MM.1S (cell line): ENCODE measurements at regions not wholly inside any gene's neighbourhood (a gene's known extent, or its start where the extent isn't known, plus 50 kb on each side); places are given as distances from the start of the nearest gene placed in this dataset.
A peak's percentile ranks its signal among the peaks of the same experiment; 100 is the strongest.

Experiments used
- DNase-seq: peaks from one replicate; pipeline ENCODE4 v3.0.0-alpha.2; 2015
- H2AFZ ChIP-seq: fragments of 300-600 bp; sonication (generic); 2 replicates; pipeline ENCODE4 v1.6.0; 2016; ENCODE audit warnings: antibody characterized with exemption, low read length
- H3F3A ChIP-seq: fragments of 300-600 bp; sonication (generic); 2 replicates; pipeline ENCODE4 v1.6.1; 2016; ENCODE audit warnings: mild to moderate bottlenecking, antibody characterized with exemption, low read length, moderate library complexity, mixed read lengths; ENCODE audit not compliant: insufficient read depth
- H3K27ac ChIP-seq: fragments of 300-600 bp; sonication (generic); 2 replicates; pipeline ENCODE4 v1.5.1; 2016; ENCODE audit warnings: mild to moderate bottlenecking, low read length
- H3K27me3 ChIP-seq: fragments of 300-600 bp; sonication (generic); replicated peaks from 2 replicates; pipeline ENCODE4 v1.6.0; 2016; ENCODE audit warnings: low read length; ENCODE audit not compliant: insufficient read depth
- H3K36me3 ChIP-seq: fragments of 300-600 bp; sonication (generic); replicated peaks from 2 replicates; pipeline ENCODE4 v1.6.1; 2016; ENCODE audit warnings: mild to moderate bottlenecking, low read length, mixed read lengths; ENCODE audit not compliant: insufficient read depth
- H3K4me1 ChIP-seq: fragments of 300-600 bp; sonication (generic); 2 replicates; pipeline ENCODE4 v1.6.1; 2016; ENCODE audit warnings: low read length, mixed read lengths
- H3K4me2 ChIP-seq: fragments of 300-600 bp; sonication (generic); 2 replicates; pipeline ENCODE4 v1.6.0; 2016; ENCODE audit warnings: low read depth, low read length
- H3K4me3 ChIP-seq: fragments of 300-600 bp; sonication (generic); 2 replicates; pipeline ENCODE4 v1.5.1; 2016; ENCODE audit warnings: low read length, mixed read lengths
- H3K79me2 ChIP-seq: fragments of 300-600 bp; sonication (generic); 2 replicates; pipeline ENCODE4 v1.6.1; 2016; ENCODE audit warnings: mixed run types, low read length, mixed read lengths
- H3K9ac ChIP-seq: fragments of 300-600 bp; sonication (generic); 2 replicates; pipeline ENCODE4 v1.6.1; 2016; ENCODE audit warnings: low read length, mixed read lengths
- H3K9me2 ChIP-seq: fragments of 300-600 bp; sonication (generic); replicated peaks from 2 replicates; pipeline ENCODE4 v1.6.1; 2016; ENCODE audit warnings: mild to moderate bottlenecking, low read length, mixed read lengths; ENCODE audit not compliant: insufficient read depth
- H3K9me3 ChIP-seq: fragments of 300-600 bp; sonication (generic); replicated peaks from 2 replicates; pipeline ENCODE4 v1.6.1; 2016; ENCODE audit warnings: mild to moderate bottlenecking, low read length, mixed read lengths; ENCODE audit not compliant: insufficient read depth
- H4K20me1 ChIP-seq: fragments of 300-600 bp; sonication (generic); 2 replicates; pipeline ENCODE4 v1.6.1; 2016; ENCODE audit warnings: mild to moderate bottlenecking, low read length, moderate library complexity, mixed read lengths; ENCODE audit not compliant: insufficient read depth
- EZH2 ChIP-seq: fragments of 300-600 bp; sonication (generic); optimal IDR thresholded peaks from 2 replicates; pipeline ENCODE3; 2017; ENCODE audit warnings: low read depth, mild to moderate bottlenecking, antibody characterized with exemption, low read length, mixed read lengths
- EZH2phosphoT487 ChIP-seq: fragments of 300-600 bp; sonication (generic); IDR thresholded peaks from 2 replicates; pipeline ENCODE4 v1.6.1; 2018; ENCODE audit warnings: antibody characterized with exemption, low read length
- TF ChIP-seq, protein P1 (sequence below): fragments of 300-600 bp; sonication (generic); IDR thresholded peaks from 2 replicates; pipeline ENCODE4 v1.5.1; 2016; ENCODE audit warnings: antibody characterized with exemption, low read length, mixed read lengths

DNA sequence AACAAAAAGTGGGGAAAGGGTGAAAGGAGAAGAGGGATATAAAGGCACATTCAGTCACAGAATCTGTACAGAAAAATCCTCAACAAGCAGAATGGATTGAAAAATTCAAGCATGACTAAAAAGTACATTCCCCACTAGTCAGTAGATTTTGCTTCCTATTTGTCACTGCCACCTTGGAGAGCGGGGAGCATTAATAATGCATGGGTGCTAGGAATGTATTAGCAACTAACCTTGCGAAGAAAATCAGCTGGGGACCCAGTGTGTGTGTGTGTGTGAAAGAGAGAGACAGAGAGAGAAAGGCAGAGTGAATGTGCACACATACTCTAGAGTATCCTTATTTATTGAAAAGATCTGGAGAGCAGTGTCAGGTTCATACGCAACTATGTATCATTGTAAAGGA is 968.7 kb upstream of the ZEB2 start:
- no peak overlapping the region for H3K9ac ChIP-seq
- no peaks in the 10 kb centered on the region for H3K9me2 ChIP-seq
- no peaks in the 10 kb centered on the region; the same call in 1 of the 2 replicates for H3K9me3 ChIP-seq
- no peaks in the 10 kb centered on the region for H3K79me2 ChIP-seq
- no peaks in the 10 kb centered on the region for H3F3A ChIP-seq
- no peaks in the 10 kb centered on the region for H3K36me3 ChIP-seq
- no peak overlapping the region for H3K27ac ChIP-seq
- no peaks in the 10 kb centered on the region for H3K4me1 ChIP-seq
- H2AFZ ChIP-seq = no peak overlapping the region
- TF ChIP-seq EZH2 (no peak), EZH2phosphoT487 (no peak)
- TF ChIP-seq, protein P1, sequence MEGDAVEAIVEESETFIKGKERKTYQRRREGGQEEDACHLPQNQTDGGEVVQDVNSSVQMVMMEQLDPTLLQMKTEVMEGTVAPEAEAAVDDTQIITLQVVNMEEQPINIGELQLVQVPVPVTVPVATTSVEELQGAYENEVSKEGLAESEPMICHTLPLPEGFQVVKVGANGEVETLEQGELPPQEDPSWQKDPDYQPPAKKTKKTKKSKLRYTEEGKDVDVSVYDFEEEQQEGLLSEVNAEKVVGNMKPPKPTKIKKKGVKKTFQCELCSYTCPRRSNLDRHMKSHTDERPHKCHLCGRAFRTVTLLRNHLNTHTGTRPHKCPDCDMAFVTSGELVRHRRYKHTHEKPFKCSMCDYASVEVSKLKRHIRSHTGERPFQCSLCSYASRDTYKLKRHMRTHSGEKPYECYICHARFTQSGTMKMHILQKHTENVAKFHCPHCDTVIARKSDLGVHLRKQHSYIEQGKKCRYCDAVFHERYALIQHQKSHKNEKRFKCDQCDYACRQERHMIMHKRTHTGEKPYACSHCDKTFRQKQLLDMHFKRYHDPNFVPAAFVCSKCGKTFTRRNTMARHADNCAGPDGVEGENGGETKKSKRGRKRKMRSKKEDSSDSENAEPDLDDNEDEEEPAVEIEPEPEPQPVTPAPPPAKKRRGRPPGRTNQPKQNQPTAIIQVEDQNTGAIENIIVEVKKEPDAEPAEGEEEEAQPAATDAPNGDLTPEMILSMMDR = no peak
- no peaks in the 10 kb centered on the region for H3K27me3 ChIP-seq
- H3K4me3 ChIP-seq = no peak overlapping the region
- H4K20me1 ChIP-seq = no peaks in the 10 kb centered on the region
- no peak for DNase-seq
- no peak overlapping the region for H3K4me2 ChIP-seq

DNA sequence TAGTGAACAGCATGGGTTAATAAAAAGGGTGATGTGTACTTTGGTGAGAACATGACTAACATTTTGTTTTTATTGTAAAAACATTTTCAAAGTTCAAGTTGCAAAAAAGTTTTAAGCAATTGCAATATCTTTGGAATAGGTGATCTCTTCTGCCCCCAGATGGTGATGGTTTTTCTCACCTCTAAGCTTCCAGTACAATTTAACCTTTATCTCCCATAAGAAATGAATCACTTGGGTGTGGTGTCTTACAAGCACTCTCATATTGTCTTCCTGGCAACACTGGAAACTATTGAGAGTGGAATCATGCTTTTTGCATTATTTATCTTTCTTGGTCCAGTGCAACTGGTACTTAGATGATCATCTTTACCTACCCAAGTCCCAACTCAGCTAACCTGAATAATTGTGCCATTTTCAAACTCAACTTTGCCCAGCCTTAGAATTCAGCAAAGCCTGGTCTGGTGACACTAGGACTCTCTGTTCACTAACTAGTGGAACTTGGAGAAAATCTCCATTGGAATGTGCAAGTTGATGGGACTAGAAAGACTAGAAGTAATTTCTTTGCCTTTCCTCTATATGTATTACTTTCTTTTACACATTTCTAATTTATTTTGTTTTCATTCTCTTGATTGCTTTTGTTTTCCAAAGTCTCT is 964.7 kb upstream of the ZEB2 start:
- H2AFZ ChIP-seq = no peak overlapping the region
- no peaks in the 10 kb centered on the region for H3K79me2 ChIP-seq
- H3K9me3 ChIP-seq = no peaks in the 10 kb centered on the region
- H3K9me2 ChIP-seq = no peaks in the 10 kb centered on the region
- H3K27me3 ChIP-seq = no peaks in the 10 kb centered on the region
- no peaks in the 10 kb centered on the region for H3K36me3 ChIP-seq
- H4K20me1 ChIP-seq = no peaks in the 10 kb centered on the region
- H3K27ac ChIP-seq = no peak overlapping the region
- H3F3A ChIP-seq = no peaks in the 10 kb centered on the region
- TF ChIP-seq EZH2 (no peak), EZH2phosphoT487 (no peak)
- TF ChIP-seq, protein P1 = peak; percentile 46
- no peak overlapping the region for H3K4me3 ChIP-seq
- H3K4me1 ChIP-seq = no peaks in the 10 kb centered on the region
- DNase-seq = peak; percentile 16
- H3K4me2 ChIP-seq = no peak overlapping the region
- H3K9ac ChIP-seq = no peak overlapping the region

DNA sequence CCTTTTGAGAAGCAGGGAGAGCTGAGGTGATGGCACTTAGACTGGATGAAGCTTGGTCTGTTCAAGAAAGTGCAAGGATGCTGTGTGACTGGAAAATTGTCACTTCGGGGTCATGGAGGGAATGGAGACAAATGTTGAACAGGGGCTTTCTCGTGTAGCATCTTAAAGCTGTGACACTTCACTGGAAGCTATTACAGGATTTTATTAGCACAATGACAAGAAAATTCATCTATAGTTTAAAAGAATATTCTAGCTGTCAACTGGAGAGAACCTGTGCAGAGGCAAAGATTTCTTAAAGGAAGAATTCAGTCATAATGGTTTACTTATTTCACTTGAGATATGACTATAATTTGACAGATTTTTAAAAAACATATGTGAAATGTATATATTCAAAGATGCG is 963.9 kb upstream of the ZEB2 start:
- H3K36me3 ChIP-seq = no peaks in the 10 kb centered on the region
- H3K9me2 ChIP-seq = no peaks in the 10 kb centered on the region
- H2AFZ ChIP-seq = no peak overlapping the region
- H3K9ac ChIP-seq = no peak overlapping the region
- TF ChIP-seq, protein P1 = no peak
- TF ChIP-seq EZH2 (no peak), EZH2phosphoT487 (no peak)
- no peaks in the 10 kb centered on the region for H3K27me3 ChIP-seq
- H3K4me1 ChIP-seq = no peaks in the 10 kb centered on the region
- no peaks in the 10 kb centered on the region for H4K20me1 ChIP-seq
- no peaks in the 10 kb centered on the region for H3K9me3 ChIP-seq
- DNase-seq = no peak
- H3K4me3 ChIP-seq = no peak overlapping the region
- H3K79me2 ChIP-seq = no peaks in the 10 kb centered on the region
- no peaks in the 10 kb centered on the region for H3F3A ChIP-seq
- H3K27ac ChIP-seq = no peak overlapping the region
- H3K4me2 ChIP-seq = no peak overlapping the region
